Neuronal stem cell (in vitro differentiated cells): ENCODE measurements at regions not wholly inside any gene's neighbourhood (a gene's known extent, or its start where the extent isn't known, plus 50 kb on each side); places are given as distances from the start of the nearest gene placed in this dataset.

Experiments used
- DNase-seq: peaks from one replicate; pipeline ENCODE4 v3.0.0-alpha.2; 2013; ENCODE audit warnings: low spot score
- H2AFZ ChIP-seq: one replicate; pipeline ENCODE4 v1.6.1; 2013; ENCODE audit warnings: mild to moderate bottlenecking, low read length, inconsistent platforms
- H2AK5ac ChIP-seq: 2 replicates; pipeline ENCODE4 v1.6.1; 2013; ENCODE audit warnings: low read depth, mild to moderate bottlenecking, inconsistent platforms, low read length, moderate library complexity, mixed read lengths
- H2BK120ac ChIP-seq: 2 replicates; pipeline ENCODE4 v1.6.1; 2013; ENCODE audit warnings: low read depth, mild to moderate bottlenecking, inconsistent platforms, low read length, moderate library complexity, mixed read lengths
- H2BK12ac ChIP-seq: one replicate; pipeline ENCODE4 v1.6.1; 2013; ENCODE audit warnings: low read length, inconsistent platforms
- H2BK15ac ChIP-seq: 2 replicates; pipeline ENCODE4 v1.6.1; 2013; ENCODE audit warnings: mild to moderate bottlenecking, low read length, inconsistent platforms, mixed read lengths
- H2BK5ac ChIP-seq: one replicate; pipeline ENCODE4 v1.6.1; 2013; ENCODE audit warnings: inconsistent platforms, mild to moderate bottlenecking, low read length, moderate library complexity
- H3K14ac ChIP-seq: one replicate; pipeline ENCODE4 v1.6.1; 2013; ENCODE audit warnings: low read length, inconsistent platforms
- H3K18ac ChIP-seq: 2 replicates; pipeline ENCODE4 v1.6.1; 2013; ENCODE audit warnings: low read length, inconsistent platforms
- H3K23ac ChIP-seq: 2 replicates; pipeline ENCODE4 v1.6.1; 2013; ENCODE audit warnings: low read depth, mild to moderate bottlenecking, mixed read lengths, low read length, inconsistent platforms; ENCODE audit not compliant: poor library complexity
- H3K27ac ChIP-seq: replicated peaks from 3 replicates; pipeline ENCODE4 v1.5.1; 2013; ENCODE audit warnings: low read length, inconsistent platforms
- H3K27me3 ChIP-seq, 3 experiments: 2 replicates each; pipeline ENCODE4 v1.6.1; 2013; ENCODE audit warnings: low read length in 3 of 3, mild to moderate bottlenecking in 2 of 3, inconsistent platforms in 1 of 3, low read depth in 1 of 3, mixed read lengths in 1 of 3, moderate library complexity in 1 of 3; ENCODE audit not compliant: control insufficient read depth in 3 of 3, insufficient read depth in 3 of 3
- H3K36me3 ChIP-seq, 2 donors: replicated peaks in 1 of 2; 2 replicates each; pipeline ENCODE4 v1.6.1; 2013; ENCODE audit warnings: low read length in 2 of 2; ENCODE audit not compliant: control insufficient read depth in 2 of 2, insufficient read depth in 2 of 2
- H3K4ac ChIP-seq: 2 replicates; pipeline ENCODE4 v1.6.1; 2013; ENCODE audit warnings: inconsistent platforms, mild to moderate bottlenecking, low read length, moderate library complexity
- H3K4me1 ChIP-seq, 2 donors: 1 replicate in 1 of 2; 2 replicates in 1 of 2; pipeline ENCODE4 v1.6.1; 2013; ENCODE audit warnings: low read length in 2 of 2, low read depth in 1 of 2; ENCODE audit not compliant: control insufficient read depth in 2 of 2, insufficient read depth in 1 of 2
- H3K4me2 ChIP-seq: one replicate; pipeline ENCODE4 v1.6.1; 2013; ENCODE audit warnings: mild to moderate bottlenecking, low read length, inconsistent platforms; ENCODE audit not compliant: insufficient read depth, poor library complexity, severe bottlenecking
- H3K4me3 ChIP-seq, 2 donors: 2 replicates each; pipeline ENCODE4 v1.5.1; 2013; ENCODE audit warnings: low read length in 2 of 2, mild to moderate bottlenecking in 2 of 2, inconsistent platforms in 1 of 2, moderate library complexity in 1 of 2
- H3K79me1 ChIP-seq: one replicate; pipeline ENCODE4 v1.6.1; 2013; ENCODE audit warnings: low read depth, mild to moderate bottlenecking, inconsistent platforms, low read length, moderate library complexity
- H3K9ac ChIP-seq: one replicate; pipeline ENCODE4 v1.6.1; 2013; ENCODE audit warnings: mild to moderate bottlenecking, low read depth, low read length, inconsistent platforms; ENCODE audit not compliant: poor library complexity
- H3K9me3 ChIP-seq, 2 donors: replicated peaks in 1 of 2; 2 replicates each; pipeline versions ENCODE3 to v1.6.1; 2013; ENCODE audit warnings: low read length in 2 of 2, mild to moderate bottlenecking in 2 of 2, inconsistent platforms in 1 of 2, low read depth in 1 of 2, mixed read lengths in 1 of 2, moderate library complexity in 1 of 2; ENCODE audit not compliant: control insufficient read depth in 2 of 2, insufficient read depth in 1 of 2
- H4K8ac ChIP-seq: one replicate; pipeline ENCODE4 v1.6.1; 2013; ENCODE audit warnings: low read depth, mild to moderate bottlenecking, inconsistent platforms, low read length, moderate library complexity
- H4K91ac ChIP-seq: one replicate; pipeline ENCODE4 v1.6.1; 2013; ENCODE audit warnings: low read length, low read depth, mild to moderate bottlenecking, inconsistent platforms; ENCODE audit not compliant: poor library complexity
- WGBS, 2 donors: extraction: QIAGEN DNeasy Blood & Tissue Kit; methylation state at CpG; one replicate each; pipeline ENCODE4 v1.1.7; 2013; ENCODE audit warnings: missing lambda C conversion rate in 2 of 2, mixed read lengths in 1 of 2; ENCODE audit not compliant: insufficient read length in 2 of 2, insufficient replicate concordance in 1 of 2; ENCODE audit errors: extremely low coverage in 2 of 2; 5-methylcytosine and 5-hydroxymethylcytosine counted together

DNA sequence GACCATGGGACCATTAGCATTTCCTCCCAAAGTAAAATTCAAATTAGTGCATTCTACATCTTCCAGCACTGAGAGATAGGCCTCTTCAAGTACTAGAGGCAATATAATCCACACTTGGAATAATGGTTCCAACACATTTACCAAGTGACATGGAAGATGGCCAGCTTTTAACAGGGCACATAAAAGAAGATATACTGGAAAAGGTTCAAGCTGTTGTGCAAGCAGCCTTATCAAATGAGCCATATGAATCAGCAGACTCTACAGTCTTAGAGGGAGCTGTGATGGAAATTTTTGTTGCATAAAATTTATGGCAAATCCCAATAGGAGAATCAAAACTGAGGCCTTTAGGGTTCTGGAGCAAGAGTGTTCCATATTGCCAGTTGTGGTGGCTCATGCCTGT lies 526.6 kb upstream of the IRAK1BP1 start:
- Histone ChIP-seq H3K4me2 (no peak overlapping the region), H3K27ac (no peak overlapping the region), H2BK12ac (no peak overlapping the region), H3K4ac (no peak overlapping the region), H3K9me3 (no peaks in the 10 kb centered on the region), H3K23ac (no peak overlapping the region), H2BK15ac (no peak overlapping the region), H2BK120ac (no peak overlapping the region), H3K14ac (no peak overlapping the region), H4K8ac (no peak overlapping the region), H2BK5ac (no peak overlapping the region), H2AK5ac (no peak overlapping the region), H3K9ac (no peak overlapping the region), H3K4me3 (no peak overlapping the region), H3K27me3 (no peaks in the 10 kb centered on the region), H4K91ac (no peak overlapping the region), H3K36me3 (no peaks in the 10 kb centered on the region), H3K79me1 (no peaks in the 10 kb centered on the region), H3K18ac (no peak overlapping the region), H3K4me1 (no peaks in the 10 kb centered on the region), H2AFZ (no peak overlapping the region)
- no peak for DNase-seq

DNA sequence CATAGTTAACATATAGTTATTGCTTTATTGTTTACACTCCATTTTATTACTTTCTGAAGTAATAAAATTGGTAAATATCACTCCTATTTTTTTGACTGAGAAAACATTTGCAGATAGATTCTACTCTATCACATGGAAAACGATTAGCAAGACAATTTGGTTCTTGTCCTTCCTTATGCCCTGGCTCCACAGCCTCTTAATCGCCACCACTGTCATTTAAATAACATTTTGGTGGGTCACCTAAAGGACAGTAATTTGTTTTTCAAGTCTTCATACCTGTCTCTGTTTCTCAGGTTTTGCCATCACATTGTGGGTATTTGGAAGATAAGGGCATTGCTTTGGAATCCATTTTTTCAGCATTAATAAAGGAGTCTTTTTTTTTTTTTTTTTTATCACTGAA lies 521.5 kb upstream of the IRAK1BP1 start:
- H3K4me3 ChIP-seq = no peak overlapping the region
- no peak overlapping the region for H2AK5ac ChIP-seq
- no peaks in the 10 kb centered on the region for H3K27me3 ChIP-seq
- no peaks in the 10 kb centered on the region for H3K9me3 ChIP-seq
- no peak overlapping the region for H3K4me2 ChIP-seq
- H3K79me1 ChIP-seq = no peaks in the 10 kb centered on the region
- no peak overlapping the region for H2BK5ac ChIP-seq
- no peak overlapping the region for H3K9ac ChIP-seq
- H4K91ac ChIP-seq = no peak overlapping the region
- H3K14ac ChIP-seq = no peak overlapping the region
- no peak overlapping the region for H3K23ac ChIP-seq
- DNase-seq = no peak
- no peaks in the 10 kb centered on the region for H3K36me3 ChIP-seq
- no peak overlapping the region for H2AFZ ChIP-seq
- no peak overlapping the region for H2BK15ac ChIP-seq
- no peak overlapping the region for H4K8ac ChIP-seq
- no peak overlapping the region for H3K27ac ChIP-seq
- WGBS, 2 donors = no CpG with 5 or more reads among the region's 2 CpGs
- no peak overlapping the region for H2BK12ac ChIP-seq
- no peak overlapping the region for H2BK120ac ChIP-seq
- H3K4ac ChIP-seq = no peak overlapping the region
- H3K4me1 ChIP-seq = no peaks in the 10 kb centered on the region
- H3K18ac ChIP-seq = no peak overlapping the region

DNA sequence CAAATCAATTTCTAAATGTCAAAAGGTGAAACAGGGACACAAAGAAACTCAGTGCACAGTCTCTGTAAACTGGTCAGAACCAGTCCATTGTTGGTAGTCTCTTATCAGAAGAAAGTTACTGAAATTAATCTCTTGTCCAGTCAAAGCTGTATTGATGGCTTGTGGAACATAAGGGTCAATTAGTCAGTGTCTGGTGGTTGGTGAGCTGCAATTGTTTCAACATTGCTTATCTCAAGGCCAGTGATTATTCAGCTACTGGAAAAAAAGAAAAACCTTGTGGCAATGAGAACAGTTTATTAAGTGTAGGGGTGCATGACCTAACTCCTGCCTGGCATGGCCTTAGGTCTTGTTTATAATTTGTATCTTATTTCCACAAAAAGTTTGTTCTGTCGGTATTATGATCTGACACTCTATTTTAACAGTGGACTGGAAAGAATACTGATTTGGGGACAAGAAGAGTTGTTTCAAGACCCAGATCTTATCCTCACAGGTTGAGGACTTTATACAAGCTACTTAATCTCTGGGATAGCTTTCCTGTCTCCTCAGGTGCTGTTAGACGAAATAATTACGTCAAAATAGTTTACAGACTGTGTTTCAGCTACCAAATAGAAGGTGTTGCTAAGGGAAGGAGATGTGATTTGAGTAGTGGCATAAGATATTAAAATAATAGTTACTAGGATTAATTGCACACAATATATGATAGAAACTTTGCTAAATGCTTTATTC lies 520.0 kb upstream of the IRAK1BP1 start:
- H3K27me3 ChIP-seq = no peaks in the 10 kb centered on the region
- no peaks in the 10 kb centered on the region for H3K4me1 ChIP-seq
- no peak overlapping the region for H3K4me3 ChIP-seq
- no peak overlapping the region for H2BK12ac ChIP-seq
- no peak overlapping the region for H2BK5ac ChIP-seq
- no peak overlapping the region for H2BK15ac ChIP-seq
- no peak overlapping the region for H3K14ac ChIP-seq
- H3K9me3 ChIP-seq = no peaks in the 10 kb centered on the region
- no peak for DNase-seq
- no peak overlapping the region for H3K9ac ChIP-seq
- H3K4ac ChIP-seq = no peak overlapping the region
- WGBS, 2 donors = no CpG with 5 or more reads among the region's 3 CpGs
- H3K79me1 ChIP-seq = no peaks in the 10 kb centered on the region
- H4K91ac ChIP-seq = no peak overlapping the region
- H4K8ac ChIP-seq = no peak overlapping the region
- H2AFZ ChIP-seq = no peak overlapping the region
- H3K18ac ChIP-seq = no peak overlapping the region
- no peak overlapping the region for H3K4me2 ChIP-seq
- H2AK5ac ChIP-seq = no peak overlapping the region
- no peak overlapping the region for H3K23ac ChIP-seq
- no peak overlapping the region for H2BK120ac ChIP-seq
- H3K27ac ChIP-seq = no peak overlapping the region
- no peaks in the 10 kb centered on the region for H3K36me3 ChIP-seq

DNA sequence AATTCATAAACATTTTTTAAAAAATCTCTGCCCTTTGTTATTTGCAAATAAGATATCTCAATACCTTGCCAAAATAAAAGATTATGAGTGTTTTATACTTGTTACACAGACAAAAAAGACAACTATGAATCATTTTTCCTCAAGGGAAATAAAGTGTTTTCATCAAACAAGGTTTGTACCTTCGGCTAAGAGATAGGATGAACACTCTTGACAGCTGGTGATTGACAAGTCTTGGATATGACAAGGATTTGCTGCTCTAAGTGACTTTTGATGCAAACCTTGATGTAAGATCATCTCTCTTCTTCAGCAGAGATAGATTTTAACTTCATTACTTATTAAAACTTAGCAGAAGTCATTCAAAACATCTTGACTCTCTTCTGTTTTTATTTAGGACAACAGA lies 514.3 kb upstream of the IRAK1BP1 start:
- no CpG with 5 or more reads among the region's 1 CpG for WGBS, 2 donors
- Histone ChIP-seq H3K27me3 (no peaks in the 10 kb centered on the region), H3K4me2 (no peak overlapping the region), H2BK15ac (no peak overlapping the region), H4K91ac (no peak overlapping the region), H3K27ac (no peak overlapping the region), H3K79me1 (no peaks in the 10 kb centered on the region), H3K36me3 (no peaks in the 10 kb centered on the region), H2BK120ac (no peak overlapping the region), H3K18ac (no peak overlapping the region), H3K23ac (no peak overlapping the region), H3K9ac (no peak overlapping the region), H3K14ac (no peak overlapping the region), H2BK12ac (no peak overlapping the region), H4K8ac (no peak overlapping the region), H3K4me3 (no peak overlapping the region), H2AFZ (no peak overlapping the region), H3K4me1 (no peaks in the 10 kb centered on the region), H2BK5ac (no peak overlapping the region), H2AK5ac (no peak overlapping the region), H3K9me3 (no peaks in the 10 kb centered on the region), H3K4ac (no peak overlapping the region)
- no peak for DNase-seq
